Transverse colon (tissue), 4 donors: ENCODE measurements at regions not wholly inside any gene's neighbourhood (a gene's known extent, or its start where the extent isn't known, plus 50 kb on each side); places are given as distances from the start of the nearest gene placed in this dataset.

Experiments used
- DNase-seq: peaks from one replicate; pipeline ENCODE4 v3.0.0-alpha.2; 2019
- H3K27ac ChIP-seq, 4 donors: fragments of 200-600 bp; sonication (generic); 2 replicates each; pipeline ENCODE4 v1.5.1; 2016 to 2018; ENCODE audit warnings: inconsistent platforms in 4 of 4
- H3K27me3 ChIP-seq: fragments of 200-600 bp; sonication (generic); 2 replicates; pipeline ENCODE4 v1.5.1; 2017; ENCODE audit warnings: inconsistent platforms
- H3K36me3 ChIP-seq, 4 donors: fragments of 200-600 bp; sonication (generic); 2 replicates each; pipeline ENCODE4 v1.5.1; 2017 to 2019; ENCODE audit warnings: inconsistent platforms in 4 of 4
- H3K4me1 ChIP-seq, 4 donors: fragments of 200-600 bp; sonication (generic); 2 replicates each; pipeline ENCODE4 v1.5.1; 2017 to 2020; ENCODE audit warnings: inconsistent platforms in 4 of 4
- H3K4me3 ChIP-seq, 4 donors: fragments of 200-600 bp; sonication (generic); 1 replicate in 1 of 4; 2 replicates in 3 of 4; pipeline versions ENCODE4 v1.5.1 to v1.6.1; 2017 to 2019; ENCODE audit warnings: inconsistent platforms in 4 of 4
- H3K9me3 ChIP-seq, 2 donors: fragments of 200-600 bp; sonication (generic); 2 replicates each; pipeline ENCODE4 v1.5.1; 2017 to 2019; ENCODE audit warnings: inconsistent platforms in 2 of 2
- EP300 ChIP-seq: sonication (generic); formaldehyde crosslinking; IDR thresholded peaks from one replicate; pipeline ENCODE4 v1.6.1; 2017; ENCODE audit warnings: antibody characterized with exemption, low read depth
- POLR2A ChIP-seq: fragments of 450-650 bp; IDR thresholded peaks from one replicate; pipeline ENCODE4 v1.6.1; 2016; ENCODE audit warnings: antibody characterized with exemption, mild to moderate bottlenecking, moderate library complexity
- POLR2AphosphoS5 ChIP-seq, 3 donors: sonication (generic); formaldehyde crosslinking; IDR thresholded peaks; one replicate each; pipeline ENCODE4 v1.6.1; 2016; ENCODE audit warnings: antibody characterized with exemption in 3 of 3
- WGBS, 2 donors: methylation state at CpG; one replicate each; pipeline ENCODE4 v1.1.5; 2018; ENCODE audit warnings: low coverage in 1 of 2; 5-methylcytosine and 5-hydroxymethylcytosine counted together
- in situ Hi-C, 4 donors: fragments of 200-750 bp; cut with MboI; loops; one replicate each; pipeline versions ENCODE4 v1.15.0 to v1.15.1; 2017; ENCODE audit warnings: low sequenced_read_pairs in 3 of 4, low pct_ligation_motif_present in 1 of 4, low pct_unique_long_range_greater_than_20kb in 1 of 4
- intact Hi-C: fragments of 100-400 bp; cut with DNase I; formaldehyde crosslinking; loops from one replicate; pipeline ENCODE4 v1.15.1; 2023; ENCODE audit warnings: low total_unique reads
- TF ChIP-seq, protein P1 (sequence below), 5 experiments: fragments of 200-600 bp in 3 of 5; fragments of 450-650 bp in 2 of 5; sonication (generic) in 3 of 5; IDR thresholded peaks; 1 replicate in 2 of 5; 2 replicates in 3 of 5; pipeline ENCODE4 v1.5.1; 2016 to 2017; ENCODE audit warnings: antibody characterized with exemption in 5 of 5, inconsistent platforms in 3 of 5, mild to moderate bottlenecking in 2 of 5, moderate library complexity in 1 of 5

- no peak for DNase-seq
- TF ChIP-seq EP300 (no peak), POLR2AphosphoS5 (IDR thresholded peaks at IDR 0.05) (no peak), POLR2A (no peak)
- TF ChIP-seq, protein P1, sequence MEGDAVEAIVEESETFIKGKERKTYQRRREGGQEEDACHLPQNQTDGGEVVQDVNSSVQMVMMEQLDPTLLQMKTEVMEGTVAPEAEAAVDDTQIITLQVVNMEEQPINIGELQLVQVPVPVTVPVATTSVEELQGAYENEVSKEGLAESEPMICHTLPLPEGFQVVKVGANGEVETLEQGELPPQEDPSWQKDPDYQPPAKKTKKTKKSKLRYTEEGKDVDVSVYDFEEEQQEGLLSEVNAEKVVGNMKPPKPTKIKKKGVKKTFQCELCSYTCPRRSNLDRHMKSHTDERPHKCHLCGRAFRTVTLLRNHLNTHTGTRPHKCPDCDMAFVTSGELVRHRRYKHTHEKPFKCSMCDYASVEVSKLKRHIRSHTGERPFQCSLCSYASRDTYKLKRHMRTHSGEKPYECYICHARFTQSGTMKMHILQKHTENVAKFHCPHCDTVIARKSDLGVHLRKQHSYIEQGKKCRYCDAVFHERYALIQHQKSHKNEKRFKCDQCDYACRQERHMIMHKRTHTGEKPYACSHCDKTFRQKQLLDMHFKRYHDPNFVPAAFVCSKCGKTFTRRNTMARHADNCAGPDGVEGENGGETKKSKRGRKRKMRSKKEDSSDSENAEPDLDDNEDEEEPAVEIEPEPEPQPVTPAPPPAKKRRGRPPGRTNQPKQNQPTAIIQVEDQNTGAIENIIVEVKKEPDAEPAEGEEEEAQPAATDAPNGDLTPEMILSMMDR (IDR thresholded peaks at IDR 0.05) = no peak
- no peaks in the 10 kb centered on the region for H3K27me3 ChIP-seq
- intact Hi-C loops = no loop called here
- no peak overlapping the region for H3K4me3 ChIP-seq
- H3K9me3 ChIP-seq = no peaks in the 10 kb centered on the region
- in situ Hi-C loops = no loop called here
- no peaks in the 10 kb centered on the region for H3K36me3 ChIP-seq
- no peak overlapping the region for H3K27ac ChIP-seq
- no peaks in the 10 kb centered on the region for H3K4me1 ChIP-seq
- 85 to 94% methylated on average over 17 to 25 of the region's 25 CpGs for WGBS, 2 donors
Measured at GRCh38 chr9:21695874-21696341, 106.5 kb upstream of the MTAP start.

DNA sequence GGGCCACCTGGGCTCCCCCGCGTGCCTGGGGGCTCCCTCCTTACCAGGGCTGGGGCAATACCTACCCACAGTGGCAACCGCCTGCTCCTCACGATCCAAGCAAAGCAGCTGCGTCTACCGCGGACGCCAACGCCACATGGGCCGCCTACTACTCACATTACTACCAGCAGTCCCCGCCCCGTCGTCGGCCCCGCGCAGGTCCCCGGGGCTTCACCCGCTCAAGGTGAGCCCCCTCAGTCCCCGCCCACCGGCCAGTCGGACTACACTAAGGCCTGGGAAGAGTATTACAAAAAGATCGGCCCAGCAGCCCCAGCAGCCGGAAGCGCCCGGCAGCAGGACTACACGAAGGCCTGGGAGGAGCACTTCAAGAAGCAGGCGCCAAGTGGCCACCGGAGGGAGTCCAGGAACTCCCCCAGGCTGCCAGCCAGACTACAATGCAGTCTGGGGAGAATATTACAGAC lies 106.0 kb upstream of the MTAP start:
- WGBS, 2 donors = 81% methylated on average over 23 of the region's 28 CpGs; no CpG with 5 or more reads in 1 of the 2 donors
- TF ChIP-seq POLR2A = no peak
- TF ChIP-seq, protein P1 (IDR thresholded peaks at IDR 0.05) = no peak
- no peak for TF ChIP-seq EP300
- no peak for TF ChIP-seq POLR2AphosphoS5 (IDR thresholded peaks at IDR 0.05)
- H3K27ac ChIP-seq = no peak overlapping the region
- H3K4me1 ChIP-seq = no peaks in the 10 kb centered on the region
- no peaks in the 10 kb centered on the region for H3K36me3 ChIP-seq
- no peak for DNase-seq
- intact Hi-C loops = no loop called here
- H3K4me3 ChIP-seq = no peak overlapping the region
- no peaks in the 10 kb centered on the region for H3K27me3 ChIP-seq
- in situ Hi-C loops = no loop called here
- no peaks in the 10 kb centered on the region for H3K9me3 ChIP-seq

DNA sequence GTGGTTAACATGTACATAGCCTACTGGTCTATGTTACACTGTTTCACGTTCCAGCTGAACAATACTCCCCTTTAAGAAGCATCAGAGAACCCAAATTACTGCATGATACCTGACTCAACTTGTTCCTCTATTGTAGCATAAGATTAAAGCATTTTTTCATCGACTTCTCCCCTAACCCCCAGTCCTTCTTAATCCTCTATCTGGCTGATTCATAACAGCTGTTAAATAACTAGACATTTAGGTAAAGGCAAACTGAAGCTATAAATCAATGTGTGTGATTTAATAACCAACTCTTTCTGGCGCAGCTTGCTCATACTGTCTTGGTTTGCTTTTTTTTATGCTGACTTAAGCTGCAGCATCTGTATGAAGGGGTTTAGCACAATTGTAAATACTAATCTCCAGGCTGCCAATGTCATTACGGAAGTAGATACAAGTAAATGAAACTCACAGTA lies 94.2 kb upstream of the MTAP start:
- Histone ChIP-seq H3K9me3 (no peaks in the 10 kb centered on the region), H3K4me3 (no peak overlapping the region), H3K27ac (no peak overlapping the region), H3K4me1 (no peaks in the 10 kb centered on the region), H3K27me3 (no peaks in the 10 kb centered on the region), H3K36me3 (no peaks in the 10 kb centered on the region)
- intact Hi-C loops (no loop called here), in situ Hi-C loops (no loop called here)
- TF ChIP-seq EP300 = no peak
- no peak for TF ChIP-seq POLR2A
- TF ChIP-seq, protein P1 (IDR thresholded peaks at IDR 0.05) = no peak
- TF ChIP-seq POLR2AphosphoS5 (IDR thresholded peaks at IDR 0.05) = no peak
- DNase-seq = no peak
- 51 to 58% methylated on average over 3 to 4 of the region's 4 CpGs for WGBS, 2 donors

- H3K27ac ChIP-seq = no peak overlapping the region
- TF ChIP-seq POLR2AphosphoS5 (IDR thresholded peaks at IDR 0.05) (no peak), EP300 (no peak), POLR2A (no peak)
- TF ChIP-seq, protein P1 (IDR thresholded peaks at IDR 0.05) = no peak
- H3K36me3 ChIP-seq = no peaks in the 10 kb centered on the region
- 19 to 53% methylated on average over 2 to 4 of the region's 4 CpGs for WGBS, 2 donors
- H3K9me3 ChIP-seq = no peaks in the 10 kb centered on the region
- intact Hi-C loops = no loop called here
- no peaks in the 10 kb centered on the region for H3K4me1 ChIP-seq
- in situ Hi-C loops = no loop called here
- DNase-seq = no peak
- no peak overlapping the region for H3K4me3 ChIP-seq
- no peaks in the 10 kb centered on the region for H3K27me3 ChIP-seq
Measured at GRCh38 chr9:21708856-21709255, 93.6 kb upstream of the MTAP start.
